Activated CD8-positive, alpha-beta T cell treated with anti-CD3 and anti-CD28 coated beads, Interleukin-2, amount 10 ng/mL, durations not matched to agents 7 days and 5 days (primary cell): ENCODE measurements at regions not wholly inside any gene's neighbourhood (a gene's known extent, or its start where the extent isn't known, plus 50 kb on each side); places are given as distances from the start of the nearest gene placed in this dataset.

Experiments
- ATAC-seq: fragments of 150-1000 bp; cut with Tn5 transposase; one replicate; pipeline ENCODE4 v1.10.0; 2021; ENCODE audit warnings: moderate library complexity
- CTCF ChIA-PET: fragments of 350-600 bp; sonication (Branson Sonifier 250); formaldehyde crosslinking; loops from one replicate; lab custom pipeline; 2021; ENCODE audit warnings: antibody characterized with exemption; lab: Charles Lee
- POLR2A ChIA-PET: fragments of 350-600 bp; sonication (Branson Sonifier 250); formaldehyde crosslinking; loops from one replicate; lab custom pipeline; 2021; ENCODE audit warnings: antibody characterized with exemption; lab: Charles Lee
- DNase-seq: peaks from one replicate; pipeline ENCODE4 v3.0.0-alpha.2; 2020
- H3K27ac Mint-ChIP-seq: one replicate; pipeline ENCODE4 v1.8.0; 2021; ENCODE audit warnings: mild to moderate bottlenecking, mixed read lengths
- H3K27me3 Mint-ChIP-seq: one replicate; pipeline ENCODE4 v1.8.0; 2021; ENCODE audit warnings: low read depth, mixed read lengths
- H3K36me3 Mint-ChIP-seq: one replicate; pipeline ENCODE4 v1.8.0; 2021; ENCODE audit warnings: low read depth, mixed read lengths
- H3K4me1 Mint-ChIP-seq: one replicate; pipeline ENCODE4 v1.8.0; 2021; ENCODE audit warnings: low read depth, mixed read lengths
- H3K4me3 Mint-ChIP-seq: one replicate; pipeline ENCODE4 v1.8.0; 2021; ENCODE audit warnings: mild to moderate bottlenecking, mixed read lengths
- H3K9me3 Mint-ChIP-seq: one replicate; pipeline ENCODE4 v1.8.0; 2022; ENCODE audit warnings: mixed read lengths; ENCODE audit not compliant: insufficient read depth

DNA sequence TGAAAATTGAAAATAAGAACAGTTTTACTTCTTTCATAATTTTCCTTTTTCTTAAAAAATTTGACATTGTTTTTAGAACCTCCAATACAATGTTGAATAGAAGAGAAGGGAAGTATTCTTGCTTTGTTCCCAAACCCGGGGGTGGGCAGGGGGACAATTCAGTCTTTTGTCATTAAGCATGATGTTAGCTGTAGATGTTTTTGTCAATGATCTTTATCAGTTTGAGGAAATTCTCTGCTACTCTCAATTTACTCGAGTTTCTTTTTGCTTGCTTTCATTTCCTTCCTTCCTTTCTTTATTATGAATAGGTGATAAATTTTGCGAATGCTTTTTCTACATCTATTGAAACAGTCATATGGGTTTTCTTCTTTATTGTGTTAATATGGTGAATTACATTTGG is 183.2 kb upstream of the FRMD6 start:
- H3K4me3 Mint-ChIP-seq, result no peak overlapping the region
- no peaks in the 10 kb centered on the region for H3K36me3 Mint-ChIP-seq
- H3K4me1 Mint-ChIP-seq, result no peaks in the 10 kb centered on the region
- ATAC-seq, result no peak
- ChIA-PET POLR2A (no interaction called here), CTCF (no interaction called here)
- H3K27ac Mint-ChIP-seq, result no peak overlapping the region
- H3K9me3 Mint-ChIP-seq, result no peaks in the 10 kb centered on the region
- no peaks in the 10 kb centered on the region for H3K27me3 Mint-ChIP-seq
- DNase-seq, result no peak

DNA sequence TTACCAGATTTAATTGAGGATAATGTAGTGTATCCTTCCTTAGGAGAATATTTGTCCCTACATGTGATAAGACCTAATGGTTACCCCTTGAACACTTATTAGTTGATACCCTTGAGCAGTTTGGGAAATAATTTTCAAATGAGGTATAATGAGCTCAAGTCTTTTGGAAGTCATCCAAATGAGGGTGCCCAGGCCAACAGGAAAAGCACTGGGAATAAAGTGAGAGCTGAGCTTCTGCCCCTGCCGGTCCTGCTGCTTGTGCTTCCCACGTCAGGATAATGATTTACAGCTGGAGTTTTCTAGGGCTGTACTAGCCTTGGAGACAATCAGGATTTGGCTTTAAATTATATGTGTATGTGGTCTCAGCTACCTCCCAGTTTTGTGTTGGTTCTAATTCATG is 178.8 kb upstream of the FRMD6 start:
- DNase-seq (no peak), ATAC-seq (no peak)
- H3K4me3 Mint-ChIP-seq, result no peak overlapping the region
- H3K36me3 Mint-ChIP-seq, result no peaks in the 10 kb centered on the region
- peaks cover 7% of the 10 kb centered on the region for H3K27me3 Mint-ChIP-seq
- H3K9me3 Mint-ChIP-seq, result no peaks in the 10 kb centered on the region
- ChIA-PET CTCF (no interaction called here), POLR2A (no interaction called here)
- H3K4me1 Mint-ChIP-seq, result no peaks in the 10 kb centered on the region
- H3K27ac Mint-ChIP-seq, result no peak overlapping the region

DNA sequence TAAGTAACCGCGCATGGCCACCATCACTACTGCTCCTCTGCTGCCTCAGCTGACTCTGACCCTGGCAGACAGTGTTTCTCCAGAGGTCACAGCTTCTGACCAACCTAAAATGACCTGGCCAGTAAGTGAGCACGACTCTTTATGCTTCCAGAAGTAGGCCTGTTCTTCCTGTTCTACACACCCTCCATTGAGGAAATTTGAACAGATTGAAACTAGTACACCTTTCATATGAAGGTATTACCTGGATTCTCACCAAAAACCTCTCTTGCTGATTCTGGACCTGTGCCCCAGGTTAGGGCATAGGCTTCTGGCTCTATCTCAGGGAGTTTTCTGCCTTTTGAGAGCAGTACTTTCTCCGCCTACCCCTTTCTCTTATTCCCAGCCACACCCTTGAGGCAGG is 178.4 kb upstream of the FRMD6 start:
- H3K27ac Mint-ChIP-seq, result no peak overlapping the region
- peaks cover 7% of the 10 kb centered on the region for H3K27me3 Mint-ChIP-seq
- no peak for ATAC-seq
- ChIA-PET POLR2A (no interaction called here), CTCF (no interaction called here)
- H3K9me3 Mint-ChIP-seq, result no peaks in the 10 kb centered on the region
- H3K4me1 Mint-ChIP-seq, result no peaks in the 10 kb centered on the region
- no peaks in the 10 kb centered on the region for H3K36me3 Mint-ChIP-seq
- DNase-seq, result no peak
- H3K4me3 Mint-ChIP-seq, result no peak overlapping the region

- ATAC-seq (no peak), DNase-seq (no peak)
- ChIA-PET CTCF (no interaction called here), POLR2A (no interaction called here)
- Mint-ChIP-seq H3K36me3 (no peaks in the 10 kb centered on the region), H3K4me1 (no peaks in the 10 kb centered on the region), H3K27ac (no peak overlapping the region), H3K9me3 (no peaks in the 10 kb centered on the region), H3K4me3 (no peak overlapping the region), H3K27me3 (peaks cover 7% of the 10 kb centered on the region)
These were observed 177.7 kb upstream of the FRMD6 start for GRCh38 chr14:51473808-51474565.

- Mint-ChIP-seq H3K4me1 (no peaks in the 10 kb centered on the region), H3K36me3 (no peaks in the 10 kb centered on the region), H3K9me3 (no peaks in the 10 kb centered on the region), H3K4me3 (no peak overlapping the region), H3K27me3 (peaks cover 7% of the 10 kb centered on the region), H3K27ac (no peak overlapping the region)
- ATAC-seq (no peak), DNase-seq (no peak)
- ChIA-PET POLR2A (no interaction called here), CTCF (no interaction called here)
These were observed 176.9 kb upstream of the FRMD6 start for GRCh38 chr14:51474854-51475253.

DNA sequence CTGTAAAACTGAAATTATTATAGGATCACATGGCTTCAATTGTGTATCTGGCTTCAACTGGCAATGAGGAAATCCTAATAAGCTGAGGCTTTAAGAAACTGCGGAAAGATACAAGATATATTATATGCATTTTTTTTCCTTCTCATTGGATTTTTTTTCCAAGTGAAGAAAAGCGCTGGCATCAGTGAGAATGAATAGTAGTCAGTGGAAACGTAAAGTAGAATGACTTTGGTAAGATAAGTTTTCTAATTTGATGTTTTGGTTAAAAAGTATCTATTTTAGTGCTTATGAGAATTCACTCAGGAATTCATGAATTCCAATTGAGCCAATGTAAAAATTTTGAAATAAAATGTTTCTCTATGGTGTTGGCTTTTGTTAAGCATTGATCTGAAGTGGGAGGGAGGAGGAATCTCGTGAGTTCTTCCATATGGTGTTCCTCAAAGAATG is 173.5 kb upstream of the FRMD6 start:
- no peaks in the 10 kb centered on the region for H3K9me3 Mint-ChIP-seq
- no peak for DNase-seq
- H3K4me3 Mint-ChIP-seq, result no peak overlapping the region
- ChIA-PET CTCF (no interaction called here), POLR2A (no interaction called here)
- no peak overlapping the region for H3K27ac Mint-ChIP-seq
- H3K36me3 Mint-ChIP-seq, result no peaks in the 10 kb centered on the region
- no peaks in the 10 kb centered on the region for H3K4me1 Mint-ChIP-seq
- H3K27me3 Mint-ChIP-seq, result peaks cover 7% of the 10 kb centered on the region
- no peak for ATAC-seq

- Mint-ChIP-seq H3K27ac (no peak overlapping the region), H3K9me3 (no peaks in the 10 kb centered on the region), H3K4me3 (no peak overlapping the region), H3K4me1 (no peaks in the 10 kb centered on the region), H3K27me3 (peaks cover 4% of the 10 kb centered on the region), H3K36me3 (no peaks in the 10 kb centered on the region)
- POLR2A ChIA-PET, result no interaction called here
- CTCF ChIA-PET, result no interaction called here
- no peak for DNase-seq
- no peak for ATAC-seq
These were observed 172.0 kb upstream of the FRMD6 start for GRCh38 chr14:51479584-51480325.

GRCh38 chr14:51481643-51482042 is 170.1 kb upstream of the FRMD6 start:
- DNase-seq (no peak), ATAC-seq (no peak)
- H3K9me3 Mint-ChIP-seq, result no peaks in the 10 kb centered on the region
- H3K4me3 Mint-ChIP-seq, result no peak overlapping the region
- POLR2A ChIA-PET, result no interaction called here
- H3K27me3 Mint-ChIP-seq, result peaks cover 3% of the 10 kb centered on the region
- no peak overlapping the region for H3K27ac Mint-ChIP-seq
- H3K4me1 Mint-ChIP-seq, result no peaks in the 10 kb centered on the region
- H3K36me3 Mint-ChIP-seq, result no peaks in the 10 kb centered on the region
- CTCF ChIA-PET, result no interaction called here

- no peak for ATAC-seq
- Mint-ChIP-seq H3K27ac (no peak overlapping the region), H3K9me3 (no peaks in the 10 kb centered on the region), H3K36me3 (no peaks in the 10 kb centered on the region), H3K4me1 (no peaks in the 10 kb centered on the region), H3K4me3 (no peak overlapping the region), H3K27me3 (no peaks in the 10 kb centered on the region)
- ChIA-PET CTCF (no interaction called here), POLR2A (no interaction called here)
- no peak for DNase-seq
These were observed 169.6 kb upstream of the FRMD6 start for GRCh38 chr14:51482102-51482501.

- ChIA-PET POLR2A (no interaction called here), CTCF (no interaction called here)
- no peak overlapping the region for H3K27ac Mint-ChIP-seq
- H3K27me3 Mint-ChIP-seq, result no peaks in the 10 kb centered on the region
- H3K36me3 Mint-ChIP-seq, result no peaks in the 10 kb centered on the region
- no peak overlapping the region for H3K4me3 Mint-ChIP-seq
- DNase-seq (no peak), ATAC-seq (no peak)
- no peaks in the 10 kb centered on the region for H3K9me3 Mint-ChIP-seq
- H3K4me1 Mint-ChIP-seq, result no peaks in the 10 kb centered on the region
These were observed 167.2 kb upstream of the FRMD6 start for GRCh38 chr14:51484485-51484884.

- Mint-ChIP-seq H3K9me3 (no peaks in the 10 kb centered on the region), H3K4me1 (no peaks in the 10 kb centered on the region), H3K27me3 (peaks cover 7% of the 10 kb centered on the region), H3K27ac (no peak overlapping the region), H3K4me3 (no peak overlapping the region), H3K36me3 (no peaks in the 10 kb centered on the region)
- ChIA-PET POLR2A (no interaction called here), CTCF (no interaction called here)
- ATAC-seq (no peak), DNase-seq (no peak)
These were observed 166.0 kb upstream of the FRMD6 start for GRCh38 chr14:51485733-51486132.

GRCh38 chr14:51487848-51488247 is 163.9 kb upstream of the FRMD6 start:
- no peak for DNase-seq
- Mint-ChIP-seq H3K9me3 (no peaks in the 10 kb centered on the region), H3K27ac (no peak overlapping the region), H3K27me3 (peaks cover 7% of the 10 kb centered on the region), H3K36me3 (no peaks in the 10 kb centered on the region), H3K4me3 (no peak overlapping the region), H3K4me1 (no peaks in the 10 kb centered on the region)
- no peak for ATAC-seq
- CTCF ChIA-PET, result no interaction called here
- POLR2A ChIA-PET, result no interaction called here
